ENCODE measurements at regions not wholly inside any gene's neighbourhood (a gene's known extent, or its start where the extent isn't known, plus 50 kb on each side); places are given as distances from the start of the nearest gene placed in this dataset.

- TF ChIP-seq, protein P1, sequence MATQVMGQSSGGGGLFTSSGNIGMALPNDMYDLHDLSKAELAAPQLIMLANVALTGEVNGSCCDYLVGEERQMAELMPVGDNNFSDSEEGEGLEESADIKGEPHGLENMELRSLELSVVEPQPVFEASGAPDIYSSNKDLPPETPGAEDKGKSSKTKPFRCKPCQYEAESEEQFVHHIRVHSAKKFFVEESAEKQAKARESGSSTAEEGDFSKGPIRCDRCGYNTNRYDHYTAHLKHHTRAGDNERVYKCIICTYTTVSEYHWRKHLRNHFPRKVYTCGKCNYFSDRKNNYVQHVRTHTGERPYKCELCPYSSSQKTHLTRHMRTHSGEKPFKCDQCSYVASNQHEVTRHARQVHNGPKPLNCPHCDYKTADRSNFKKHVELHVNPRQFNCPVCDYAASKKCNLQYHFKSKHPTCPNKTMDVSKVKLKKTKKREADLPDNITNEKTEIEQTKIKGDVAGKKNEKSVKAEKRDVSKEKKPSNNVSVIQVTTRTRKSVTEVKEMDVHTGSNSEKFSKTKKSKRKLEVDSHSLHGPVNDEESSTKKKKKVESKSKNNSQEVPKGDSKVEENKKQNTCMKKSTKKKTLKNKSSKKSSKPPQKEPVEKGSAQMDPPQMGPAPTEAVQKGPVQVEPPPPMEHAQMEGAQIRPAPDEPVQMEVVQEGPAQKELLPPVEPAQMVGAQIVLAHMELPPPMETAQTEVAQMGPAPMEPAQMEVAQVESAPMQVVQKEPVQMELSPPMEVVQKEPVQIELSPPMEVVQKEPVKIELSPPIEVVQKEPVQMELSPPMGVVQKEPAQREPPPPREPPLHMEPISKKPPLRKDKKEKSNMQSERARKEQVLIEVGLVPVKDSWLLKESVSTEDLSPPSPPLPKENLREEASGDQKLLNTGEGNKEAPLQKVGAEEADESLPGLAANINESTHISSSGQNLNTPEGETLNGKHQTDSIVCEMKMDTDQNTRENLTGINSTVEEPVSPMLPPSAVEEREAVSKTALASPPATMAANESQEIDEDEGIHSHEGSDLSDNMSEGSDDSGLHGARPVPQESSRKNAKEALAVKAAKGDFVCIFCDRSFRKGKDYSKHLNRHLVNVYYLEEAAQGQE (IDR thresholded peaks at IDR 0.05; ENCODE audit: low read depth), result no peak
- TF ChIP-seq, protein P2, sequence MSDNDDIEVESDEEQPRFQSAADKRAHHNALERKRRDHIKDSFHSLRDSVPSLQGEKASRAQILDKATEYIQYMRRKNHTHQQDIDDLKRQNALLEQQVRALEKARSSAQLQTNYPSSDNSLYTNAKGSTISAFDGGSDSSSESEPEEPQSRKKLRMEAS (IDR thresholded peaks at IDR 0.05), result no peak
- TF ChIP-seq CREB1 (IDR thresholded peaks at IDR 0.05; ENCODE audit: low read depth) (no peak), YY1 (IDR thresholded peaks at IDR 0.05; ENCODE audit: low read depth) (no peak), FOXM1 (IDR thresholded peaks at IDR 0.05; ENCODE audit: borderline replicate concordance, low read depth) (no peak), CEBPB (IDR thresholded peaks at IDR 0.05) (no peak), TCF12 (IDR thresholded peaks at IDR 0.05; ENCODE audit: low read depth) (no peak), ZBTB7A (IDR thresholded peaks at IDR 0.05; ENCODE audit: low read depth) (no peak), EGR1 (IDR thresholded peaks at IDR 0.05) (no peak), EP300 (IDR thresholded peaks at IDR 0.05; ENCODE audit: borderline replicate concordance) (no peak)
Observed at GRCh38 chr7:12761111-12761510, 73.7 kb downstream of the ARL4A start.

DNA sequence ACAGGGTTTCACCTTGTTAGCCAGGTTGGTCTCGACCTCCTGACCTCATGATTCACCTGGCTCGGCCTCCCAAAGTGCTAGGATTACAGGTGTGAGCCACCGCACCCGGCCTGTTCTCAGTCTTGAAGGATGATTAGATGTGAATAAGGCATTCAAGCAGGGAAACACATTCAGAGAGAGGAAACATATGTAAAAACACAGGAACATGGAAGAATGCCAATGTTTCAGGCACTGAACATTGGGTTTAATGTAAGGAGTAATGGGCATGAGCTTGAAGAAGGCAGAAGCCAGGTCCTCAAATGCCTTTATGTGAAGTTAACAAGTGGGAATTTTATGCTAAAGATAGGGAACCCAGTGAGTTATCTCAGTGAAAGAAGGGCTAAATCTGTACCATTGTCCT is 74.3 kb downstream of the ARL4A start:
- TF ChIP-seq CREB1 (IDR thresholded peaks at IDR 0.05; ENCODE audit: low read depth) (no peak), EP300 (IDR thresholded peaks at IDR 0.05; ENCODE audit: borderline replicate concordance) (no peak), FOXM1 (IDR thresholded peaks at IDR 0.05; ENCODE audit: borderline replicate concordance, low read depth) (no peak), NFIC (IDR thresholded peaks at IDR 0.05) (no peak), USF1 (IDR thresholded peaks at IDR 0.05) (no peak), CEBPB (IDR thresholded peaks at IDR 0.05) (no peak), ZBTB7A (IDR thresholded peaks at IDR 0.05; ENCODE audit: low read depth) (no peak), RAD21 (IDR thresholded peaks at IDR 0.05; ENCODE audit: low read depth) (no peak)
- TF ChIP-seq, protein P1 (IDR thresholded peaks at IDR 0.05; ENCODE audit: low read depth), result no peak

GRCh38 chr7:12764458-12764891 is 77.0 kb downstream of the ARL4A start:
- TF ChIP-seq, protein P1 (IDR thresholded peaks at IDR 0.05; ENCODE audit: low read depth), result no peak
- TF ChIP-seq RAD21 (IDR thresholded peaks at IDR 0.05; ENCODE audit: low read depth) (no peak), YY1 (IDR thresholded peaks at IDR 0.05; ENCODE audit: low read depth) (no peak), TAF1 (IDR thresholded peaks at IDR 0.05; ENCODE audit: low read depth) (no peak), CREB1 (IDR thresholded peaks at IDR 0.05; ENCODE audit: low read depth) (no peak), USF1 (IDR thresholded peaks at IDR 0.05) (no peak), TCF12 (IDR thresholded peaks at IDR 0.05; ENCODE audit: low read depth) (no peak), EGR1 (IDR thresholded peaks at IDR 0.05) (no peak), ZBTB7A (IDR thresholded peaks at IDR 0.05; ENCODE audit: low read depth) (no peak), CEBPB (IDR thresholded peaks at IDR 0.05) (no peak), FOXM1 (IDR thresholded peaks at IDR 0.05; ENCODE audit: borderline replicate concordance, low read depth) (no peak), TEAD4 (IDR thresholded peaks at IDR 0.05) (no peak), EP300 (IDR thresholded peaks at IDR 0.05; ENCODE audit: borderline replicate concordance) (no peak), NFIC (IDR thresholded peaks at IDR 0.05) (no peak)
- TF ChIP-seq, protein P2 (IDR thresholded peaks at IDR 0.05), result no peak

- no peak for TF ChIP-seq USF1 (IDR thresholded peaks at IDR 0.05)
- no peak for TF ChIP-seq TAF1 (IDR thresholded peaks at IDR 0.05; ENCODE audit: low read depth)
- TF ChIP-seq, protein P2 (IDR thresholded peaks at IDR 0.05), result no peak
- TF ChIP-seq CREB1 (IDR thresholded peaks at IDR 0.05; ENCODE audit: low read depth), result no peak
- no peak for TF ChIP-seq TEAD4 (IDR thresholded peaks at IDR 0.05)
- no peak for TF ChIP-seq CEBPB (IDR thresholded peaks at IDR 0.05)
- TF ChIP-seq EGR1 (IDR thresholded peaks at IDR 0.05), result no peak
- no peak for TF ChIP-seq NFIC (IDR thresholded peaks at IDR 0.05)
- TF ChIP-seq EP300 (IDR thresholded peaks at IDR 0.05; ENCODE audit: borderline replicate concordance), result no peak
- TF ChIP-seq RAD21 (IDR thresholded peaks at IDR 0.05; ENCODE audit: low read depth), result no peak
- no peak for TF ChIP-seq YY1 (IDR thresholded peaks at IDR 0.05; ENCODE audit: low read depth)
- TF ChIP-seq FOXM1 (IDR thresholded peaks at IDR 0.05; ENCODE audit: borderline replicate concordance, low read depth), result no peak
- TF ChIP-seq, protein P1 (IDR thresholded peaks at IDR 0.05; ENCODE audit: low read depth), result no peak
- TF ChIP-seq TCF12 (IDR thresholded peaks at IDR 0.05; ENCODE audit: low read depth), result no peak
- no peak for TF ChIP-seq ZBTB7A (IDR thresholded peaks at IDR 0.05; ENCODE audit: low read depth)
Observed at GRCh38 chr7:12765431-12766100, 78.1 kb downstream of the ARL4A start.
